Urothelium cell line (cell line): ENCODE measurements at regions not wholly inside any gene's neighbourhood (a gene's known extent, or its start where the extent isn't known, plus 50 kb on each side); places are given as distances from the start of the nearest gene placed in this dataset.
A peak's percentile ranks its signal among the peaks of the same experiment; 100 is the strongest.
"Not testable (repeated sequence)": the region's sequence is repeated elsewhere in the genome, so short reads cannot be mapped to it uniquely, and the experiment has no call there.

Experiments
- DNase-seq: peaks from one replicate; pipeline ENCODE4 v3.0.0; 2011; ENCODE audit warnings: low spot score, mixed read lengths
- FAIRE-seq: peaks from 2 replicates; lab custom pipeline; 2011; peaks lifted over from hg19 to GRCh38; lab: Jason Lieb, UNC

GRCh38 chr10:9052767-9053166 is 998.3 kb downstream of the GATA3 start:
- DNase-seq, result no peak
- FAIRE-seq, result no peak

- DNase-seq, result no peak
- no peak for FAIRE-seq
These were observed 1002.0 kb downstream of the GATA3 start for GRCh38 chr10:9056521-9056920.

GRCh38 chr10:9057293-9057692 is 1002.8 kb downstream of the GATA3 start:
- DNase-seq, FAIRE-seq: not testable (repeated sequence)

GRCh38 chr10:9060314-9060713 is 1005.8 kb downstream of the GATA3 start:
- no peak for FAIRE-seq
- no peak for DNase-seq

GRCh38 chr10:9061871-9062270 is 1007.4 kb downstream of the GATA3 start:
- DNase-seq (no peak), FAIRE-seq (no peak)

GRCh38 chr10:9066152-9066551 is 1011.7 kb downstream of the GATA3 start:
- no peak for FAIRE-seq
- no peak for DNase-seq

- FAIRE-seq (no peak), DNase-seq (no peak)
These were observed 1013.5 kb downstream of the GATA3 start for GRCh38 chr10:9068003-9068402.

- no peak for FAIRE-seq
These were observed 1014.6 kb downstream of the GATA3 start for GRCh38 chr10:9069136-9069535.

GRCh38 chr10:9075420-9075819 is 1020.9 kb downstream of the GATA3 start:
- FAIRE-seq (no peak), DNase-seq (no peak)

More at GRCh38 chr10:9069136-9069535, 1014.6 kb downstream of the GATA3 start:
- DNase-seq, result peak; percentile 6

GRCh38 chr10:9076066-9076465 is 1021.6 kb downstream of the GATA3 start:
- FAIRE-seq (no peak), DNase-seq (no peak)

- FAIRE-seq, result no peak
- DNase-seq, result no peak
These were observed 1026.8 kb downstream of the GATA3 start for GRCh38 chr10:9081253-9081652.

- FAIRE-seq, result no peak
- DNase-seq, result no peak
These were observed 1027.5 kb downstream of the GATA3 start for GRCh38 chr10:9081961-9082360.

GRCh38 chr10:9091530-9092093 is 1037.1 kb downstream of the GATA3 start:
- DNase-seq (no peak), FAIRE-seq (no peak)

- DNase-seq (no peak), FAIRE-seq (no peak)
These were observed 1041.8 kb downstream of the GATA3 start for GRCh38 chr10:9096288-9096687.

- DNase-seq, result no peak
- no peak for FAIRE-seq
These were observed 1042.9 kb downstream of the GATA3 start for GRCh38 chr10:9097206-9097990.

GRCh38 chr10:9097991-9098306 is 1043.5 kb downstream of the GATA3 start:
- FAIRE-seq (no peak), DNase-seq (no peak)

GRCh38 chr10:9102026-9102425 is 1047.5 kb downstream of the GATA3 start:
- DNase-seq (peak; percentile 5), FAIRE-seq (no peak)

- FAIRE-seq (no peak), DNase-seq (no peak)
These were observed 1048.8 kb downstream of the GATA3 start for GRCh38 chr10:9103301-9103700.

GRCh38 chr10:9111976-9112375 is 1057.5 kb downstream of the GATA3 start:
- no peak for DNase-seq
- FAIRE-seq, result no peak

- FAIRE-seq (no peak), DNase-seq (no peak)
These were observed 1072.2 kb downstream of the GATA3 start for GRCh38 chr10:9126728-9127127.

- FAIRE-seq (no peak), DNase-seq (no peak)
These were observed 1082.9 kb downstream of the GATA3 start for GRCh38 chr10:9137368-9137767.

GRCh38 chr10:9138829-9139228 is 1084.3 kb downstream of the GATA3 start:
- not testable (repeated sequence) for FAIRE-seq

GRCh38 chr10:9140373-9140772 is 1085.9 kb downstream of the GATA3 start:
- FAIRE-seq (no peak), DNase-seq (no peak)

More at GRCh38 chr10:9138829-9139228, 1084.3 kb downstream of the GATA3 start:
- not testable (repeated sequence) for DNase-seq
